AG04450 (cell line): ENCODE measurements at regions not wholly inside any gene's neighbourhood (a gene's known extent, or its start where the extent isn't known, plus 50 kb on each side); places are given as distances from the start of the nearest gene placed in this dataset.

Source experiments
- CTCF ChIA-PET: fragments of 300-600, 350-600 bp; formaldehyde crosslinking; extraction: SDS; loops from one replicate; lab custom pipeline; 2022; ENCODE audit warnings: antibody characterized with exemption, inconsistent platforms; lab: Charles Lee
- POLR2A ChIA-PET: fragments of 350-600 bp; formaldehyde crosslinking; extraction: SDS; loops from one replicate; lab custom pipeline; 2021; ENCODE audit warnings: antibody characterized with exemption, inconsistent platforms; lab: Yijun Ruan, JAX
- DNase-seq: peaks from one replicate; pipeline ENCODE4 v3.0.0-alpha.2; 2011; ENCODE audit warnings: low read depth, low spot score
- H3K27ac ChIP-seq: one replicate; pipeline ENCODE4 v1.5.1; 2012; ENCODE audit warnings: low read depth, low read length, control low read depth
- H3K27me3 ChIP-seq: one replicate; pipeline ENCODE4 v1.6.0; 2012; ENCODE audit warnings: low read length; ENCODE audit not compliant: control insufficient read depth, insufficient read depth
- H3K4me3 ChIP-seq: 2 replicates; pipeline ENCODE4 v1.5.1; 2011; ENCODE audit warnings: mild to moderate bottlenecking, low read depth, low read length, control low read depth
- H3K9me3 ChIP-seq: 2 replicates; pipeline ENCODE4 v1.5.1; 2012; ENCODE audit warnings: low read length; ENCODE audit not compliant: control insufficient read depth, insufficient read depth
- CTCF ChIP-seq: IDR thresholded peaks from 2 replicates; pipeline ENCODE4 v1.5.1; 2011; ENCODE audit warnings: low read depth, low read length, control low read depth, inconsistent platforms

- POLR2A ChIA-PET: no interaction called here
- H3K27me3 ChIP-seq: no peaks in the 10 kb centered on the region
- TF ChIP-seq CTCF: no peak
- H3K9me3 ChIP-seq: peaks cover 39% of the 10 kb centered on the region
- no peak overlapping the region for H3K27ac ChIP-seq
- CTCF ChIA-PET: no interaction called here
- DNase-seq: no peak
- no peak overlapping the region for H3K4me3 ChIP-seq
Observed at GRCh38 chr19:57052081-57052480, 67.7 kb upstream of the USP29 start.

- CTCF ChIA-PET: no interaction called here
- POLR2A ChIA-PET: no interaction called here
- no peak for TF ChIP-seq CTCF
- H3K27ac ChIP-seq: no peak overlapping the region
- no peak overlapping the region for H3K4me3 ChIP-seq
- no peaks in the 10 kb centered on the region for H3K27me3 ChIP-seq
- peaks cover 33% of the 10 kb centered on the region for H3K9me3 ChIP-seq
- no peak for DNase-seq
Observed at GRCh38 chr19:57053401-57053800, 66.4 kb upstream of the USP29 start.

GRCh38 chr19:57055956-57056355 is 63.8 kb upstream of the USP29 start:
- Histone ChIP-seq H3K27ac (no peak overlapping the region), H3K9me3 (peaks cover 25% of the 10 kb centered on the region), H3K27me3 (no peaks in the 10 kb centered on the region), H3K4me3 (no peak overlapping the region)
- DNase-seq: no peak
- POLR2A ChIA-PET: no interaction called here
- CTCF ChIA-PET: no interaction called here
- TF ChIP-seq CTCF: no peak

GRCh38 chr19:57057036-57057686 is 62.6 kb upstream of the USP29 start:
- ChIA-PET POLR2A (no interaction called here), CTCF (no interaction called here)
- no peak for TF ChIP-seq CTCF
- Histone ChIP-seq H3K4me3 (no peak overlapping the region), H3K27ac (no peak overlapping the region), H3K27me3 (no peaks in the 10 kb centered on the region), H3K9me3 (peaks cover 27% of the 10 kb centered on the region)
- DNase-seq: peak; percentile 1

- TF ChIP-seq CTCF: no peak
- H3K27me3 ChIP-seq: no peaks in the 10 kb centered on the region
- no peak overlapping the region for H3K27ac ChIP-seq
- DNase-seq: no peak
- POLR2A ChIA-PET: no interaction called here
- no peak overlapping the region for H3K4me3 ChIP-seq
- H3K9me3 ChIP-seq: peaks cover 25% of the 10 kb centered on the region
- CTCF ChIA-PET: no interaction called here
Observed at GRCh38 chr19:57058871-57059270, 60.9 kb upstream of the USP29 start.
